HL-60 (cell line): ENCODE measurements at regions not wholly inside any gene's neighbourhood (a gene's known extent, or its start where the extent isn't known, plus 50 kb on each side); places are given as distances from the start of the nearest gene placed in this dataset.

Experiments used
- DNase-seq, 2 experiments: peaks; one replicate each; pipeline ENCODE4 v3.0.0-alpha.2; 2010 to 2020; ENCODE audit warnings: low read depth in 1 of 2, low spot score in 1 of 2
- H3K27ac ChIP-seq: fragments of 250-450 bp; sonication (Bioruptor Pico); replicated peaks from 2 replicates; pipeline ENCODE4 v1.5.1; 2020; ENCODE audit warnings: mild to moderate bottlenecking, moderate library complexity
- H3K27me3 ChIP-seq: fragments of 250-450 bp; sonication (Bioruptor Pico); 2 replicates; pipeline ENCODE4 v1.5.1; 2021; ENCODE audit warnings: mild to moderate bottlenecking, moderate library complexity; ENCODE audit not compliant: insufficient read depth, poor library complexity, severe bottlenecking
- H3K4me3 ChIP-seq: replicated peaks from 2 replicates; pipeline ENCODE4 v1.5.1; 2011; ENCODE audit warnings: mild to moderate bottlenecking, control low read depth, low read length; ENCODE audit not compliant: insufficient read depth
- GABPA ChIP-seq: IDR thresholded peaks from 2 replicates; pipeline ENCODE4 v1.6.1; 2012; ENCODE audit warnings: low read depth
- POLR2AphosphoS5 ChIP-seq: IDR thresholded peaks from 2 replicates; pipeline ENCODE4 v1.6.1; 2012; ENCODE audit warnings: low read depth
- SPI1 ChIP-seq: IDR thresholded peaks from 2 replicates; pipeline ENCODE4 v1.6.1; 2012; ENCODE audit warnings: low read depth, mild to moderate bottlenecking, borderline replicate concordance
- TF ChIP-seq, protein P1 (sequence below): IDR thresholded peaks from one replicate; pipeline ENCODE4 v1.5.1; 2011; ENCODE audit warnings: low read length, control low read depth, inconsistent platforms; ENCODE audit not compliant: insufficient read depth
- TF ChIP-seq, protein P2 (sequence below): IDR thresholded peaks from 2 replicates; pipeline ENCODE4 v1.6.1; 2012; ENCODE audit warnings: low read depth; ENCODE audit not compliant: insufficient replicate concordance

DNA sequence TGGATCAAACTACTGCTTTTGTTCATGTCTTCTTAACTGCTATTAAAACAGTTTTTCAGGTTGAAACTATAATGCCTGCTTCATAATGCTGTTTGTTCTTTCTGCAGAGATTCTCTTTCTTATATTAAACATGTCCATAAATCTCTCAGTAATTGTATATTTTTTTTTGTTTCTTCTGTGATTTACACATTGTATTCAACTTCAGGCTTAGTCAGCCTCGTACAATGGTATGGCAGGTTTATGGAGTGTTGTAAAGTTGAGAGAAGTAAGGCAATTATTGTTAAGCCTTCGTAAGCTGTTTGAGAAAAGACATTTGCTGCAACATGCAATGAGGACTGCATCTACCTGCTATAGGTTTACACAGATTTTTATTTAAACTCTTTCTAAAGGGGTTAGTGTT, 977.1 kb downstream of the DIPK2A start:
- Histone ChIP-seq H3K27ac (no peak overlapping the region), H3K4me3 (no peak overlapping the region), H3K27me3 (no peaks in the 10 kb centered on the region)
- TF ChIP-seq, protein P1, sequence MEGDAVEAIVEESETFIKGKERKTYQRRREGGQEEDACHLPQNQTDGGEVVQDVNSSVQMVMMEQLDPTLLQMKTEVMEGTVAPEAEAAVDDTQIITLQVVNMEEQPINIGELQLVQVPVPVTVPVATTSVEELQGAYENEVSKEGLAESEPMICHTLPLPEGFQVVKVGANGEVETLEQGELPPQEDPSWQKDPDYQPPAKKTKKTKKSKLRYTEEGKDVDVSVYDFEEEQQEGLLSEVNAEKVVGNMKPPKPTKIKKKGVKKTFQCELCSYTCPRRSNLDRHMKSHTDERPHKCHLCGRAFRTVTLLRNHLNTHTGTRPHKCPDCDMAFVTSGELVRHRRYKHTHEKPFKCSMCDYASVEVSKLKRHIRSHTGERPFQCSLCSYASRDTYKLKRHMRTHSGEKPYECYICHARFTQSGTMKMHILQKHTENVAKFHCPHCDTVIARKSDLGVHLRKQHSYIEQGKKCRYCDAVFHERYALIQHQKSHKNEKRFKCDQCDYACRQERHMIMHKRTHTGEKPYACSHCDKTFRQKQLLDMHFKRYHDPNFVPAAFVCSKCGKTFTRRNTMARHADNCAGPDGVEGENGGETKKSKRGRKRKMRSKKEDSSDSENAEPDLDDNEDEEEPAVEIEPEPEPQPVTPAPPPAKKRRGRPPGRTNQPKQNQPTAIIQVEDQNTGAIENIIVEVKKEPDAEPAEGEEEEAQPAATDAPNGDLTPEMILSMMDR = no peak
- TF ChIP-seq, protein P2, sequence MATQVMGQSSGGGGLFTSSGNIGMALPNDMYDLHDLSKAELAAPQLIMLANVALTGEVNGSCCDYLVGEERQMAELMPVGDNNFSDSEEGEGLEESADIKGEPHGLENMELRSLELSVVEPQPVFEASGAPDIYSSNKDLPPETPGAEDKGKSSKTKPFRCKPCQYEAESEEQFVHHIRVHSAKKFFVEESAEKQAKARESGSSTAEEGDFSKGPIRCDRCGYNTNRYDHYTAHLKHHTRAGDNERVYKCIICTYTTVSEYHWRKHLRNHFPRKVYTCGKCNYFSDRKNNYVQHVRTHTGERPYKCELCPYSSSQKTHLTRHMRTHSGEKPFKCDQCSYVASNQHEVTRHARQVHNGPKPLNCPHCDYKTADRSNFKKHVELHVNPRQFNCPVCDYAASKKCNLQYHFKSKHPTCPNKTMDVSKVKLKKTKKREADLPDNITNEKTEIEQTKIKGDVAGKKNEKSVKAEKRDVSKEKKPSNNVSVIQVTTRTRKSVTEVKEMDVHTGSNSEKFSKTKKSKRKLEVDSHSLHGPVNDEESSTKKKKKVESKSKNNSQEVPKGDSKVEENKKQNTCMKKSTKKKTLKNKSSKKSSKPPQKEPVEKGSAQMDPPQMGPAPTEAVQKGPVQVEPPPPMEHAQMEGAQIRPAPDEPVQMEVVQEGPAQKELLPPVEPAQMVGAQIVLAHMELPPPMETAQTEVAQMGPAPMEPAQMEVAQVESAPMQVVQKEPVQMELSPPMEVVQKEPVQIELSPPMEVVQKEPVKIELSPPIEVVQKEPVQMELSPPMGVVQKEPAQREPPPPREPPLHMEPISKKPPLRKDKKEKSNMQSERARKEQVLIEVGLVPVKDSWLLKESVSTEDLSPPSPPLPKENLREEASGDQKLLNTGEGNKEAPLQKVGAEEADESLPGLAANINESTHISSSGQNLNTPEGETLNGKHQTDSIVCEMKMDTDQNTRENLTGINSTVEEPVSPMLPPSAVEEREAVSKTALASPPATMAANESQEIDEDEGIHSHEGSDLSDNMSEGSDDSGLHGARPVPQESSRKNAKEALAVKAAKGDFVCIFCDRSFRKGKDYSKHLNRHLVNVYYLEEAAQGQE = no peak
- TF ChIP-seq GABPA (no peak), POLR2AphosphoS5 (no peak), SPI1 (no peak)
- no peak for DNase-seq

DNA sequence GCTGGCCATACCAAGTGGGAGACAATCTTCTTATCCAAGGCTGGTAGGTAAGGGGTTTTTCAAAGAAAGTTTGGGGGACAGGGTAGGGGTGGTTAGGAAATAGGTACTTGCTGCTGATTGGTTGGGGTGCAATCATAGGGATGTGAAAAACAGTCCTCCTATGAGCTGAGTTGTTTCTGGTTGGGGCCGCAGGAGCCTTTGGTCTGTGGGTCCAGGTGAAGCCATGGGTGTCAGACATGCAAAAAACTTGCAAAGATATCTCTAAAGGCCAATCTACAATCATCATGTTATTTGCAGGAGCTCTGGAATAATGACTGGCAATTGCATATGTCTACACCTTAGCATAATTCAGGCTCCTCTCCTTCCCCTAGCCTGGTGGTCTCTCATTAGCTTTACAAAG, 982.3 kb downstream of the DIPK2A start:
- Histone ChIP-seq H3K27ac (no peak overlapping the region), H3K27me3 (no peaks in the 10 kb centered on the region), H3K4me3 (no peak overlapping the region)
- no peak for TF ChIP-seq SPI1
- TF ChIP-seq POLR2AphosphoS5 = no peak
- TF ChIP-seq, protein P2 = no peak
- TF ChIP-seq GABPA = no peak
- TF ChIP-seq, protein P1 = no peak
- no peak for DNase-seq

DNA sequence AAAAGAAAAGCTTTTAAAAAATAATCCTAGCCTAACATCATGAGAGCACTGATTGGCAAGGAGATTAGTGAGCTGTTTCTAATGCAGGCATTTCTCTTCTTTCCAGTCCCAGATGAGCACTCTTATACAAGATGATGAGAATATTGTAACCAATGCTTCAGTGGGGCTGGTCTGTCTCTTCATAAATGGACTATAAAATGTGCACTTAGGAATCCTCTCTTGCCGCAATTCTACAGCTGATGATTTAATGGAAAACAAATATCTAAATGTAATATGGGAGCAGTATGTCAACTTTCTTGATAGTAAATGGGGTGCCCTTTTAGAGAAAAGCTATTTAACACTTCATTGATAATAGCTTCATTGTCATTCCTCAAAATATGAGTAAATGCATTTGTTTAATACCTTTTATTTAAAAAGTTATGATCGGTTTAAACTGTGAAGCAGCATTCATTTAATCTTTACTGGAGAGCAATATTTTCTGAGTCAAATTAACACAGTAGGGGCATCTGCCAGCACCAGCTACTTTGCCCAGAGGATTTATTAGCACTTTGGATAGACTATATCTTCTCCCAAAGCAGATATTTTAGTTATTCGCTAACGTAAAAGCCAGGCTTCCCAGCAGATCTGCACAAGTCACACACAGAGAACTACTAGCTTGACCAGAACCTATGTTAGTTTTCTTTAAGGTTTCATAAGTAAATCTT, 985.9 kb downstream of the DIPK2A start:
- H3K27ac ChIP-seq = no peak overlapping the region
- no peaks in the 10 kb centered on the region for H3K27me3 ChIP-seq
- no peak for DNase-seq
- H3K4me3 ChIP-seq = no peak overlapping the region
- TF ChIP-seq, protein P2 = no peak
- no peak for TF ChIP-seq GABPA
- TF ChIP-seq, protein P1 = no peak
- TF ChIP-seq SPI1 = no peak
- no peak for TF ChIP-seq POLR2AphosphoS5
